ENCODE measurements at regions not wholly inside any gene's neighbourhood (a gene's known extent, or its start where the extent isn't known, plus 50 kb on each side); places are given as distances from the start of the nearest gene placed in this dataset.

DNA sequence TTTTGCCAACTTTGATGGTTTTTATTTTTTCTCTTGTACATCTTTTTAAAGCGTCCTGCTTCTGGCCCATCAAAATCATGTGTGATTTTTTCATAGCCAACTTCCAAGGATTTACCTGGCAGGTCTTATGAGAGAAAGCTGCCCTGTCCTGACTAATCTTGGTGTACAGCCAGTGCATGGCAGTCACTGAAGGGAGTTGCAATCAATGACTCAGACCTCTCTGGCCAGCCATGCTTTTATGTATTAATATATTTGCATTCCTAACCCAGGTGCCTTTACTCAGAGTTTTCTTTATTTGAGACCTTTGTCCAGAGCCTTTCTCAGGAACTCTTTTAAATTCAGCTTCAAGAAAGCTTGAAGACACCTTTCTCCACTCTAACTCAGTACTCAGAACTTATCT, 691.5 kb upstream of the HTR2C start:
- TF ChIP-seq, protein P1, sequence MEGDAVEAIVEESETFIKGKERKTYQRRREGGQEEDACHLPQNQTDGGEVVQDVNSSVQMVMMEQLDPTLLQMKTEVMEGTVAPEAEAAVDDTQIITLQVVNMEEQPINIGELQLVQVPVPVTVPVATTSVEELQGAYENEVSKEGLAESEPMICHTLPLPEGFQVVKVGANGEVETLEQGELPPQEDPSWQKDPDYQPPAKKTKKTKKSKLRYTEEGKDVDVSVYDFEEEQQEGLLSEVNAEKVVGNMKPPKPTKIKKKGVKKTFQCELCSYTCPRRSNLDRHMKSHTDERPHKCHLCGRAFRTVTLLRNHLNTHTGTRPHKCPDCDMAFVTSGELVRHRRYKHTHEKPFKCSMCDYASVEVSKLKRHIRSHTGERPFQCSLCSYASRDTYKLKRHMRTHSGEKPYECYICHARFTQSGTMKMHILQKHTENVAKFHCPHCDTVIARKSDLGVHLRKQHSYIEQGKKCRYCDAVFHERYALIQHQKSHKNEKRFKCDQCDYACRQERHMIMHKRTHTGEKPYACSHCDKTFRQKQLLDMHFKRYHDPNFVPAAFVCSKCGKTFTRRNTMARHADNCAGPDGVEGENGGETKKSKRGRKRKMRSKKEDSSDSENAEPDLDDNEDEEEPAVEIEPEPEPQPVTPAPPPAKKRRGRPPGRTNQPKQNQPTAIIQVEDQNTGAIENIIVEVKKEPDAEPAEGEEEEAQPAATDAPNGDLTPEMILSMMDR (IDR thresholded peaks at IDR 0.05), result no peak
- TF ChIP-seq POLR2A (IDR thresholded peaks at IDR 0.05), result no peak

Measured in esophagus squamous epithelium (tissue), 4 donors.